ENCODE measurements at regions not wholly inside any gene's neighbourhood (a gene's known extent, or its start where the extent isn't known, plus 50 kb on each side); places are given as distances from the start of the nearest gene placed in this dataset.
"Not testable (repeated sequence)": the region's sequence is repeated elsewhere in the genome, so short reads cannot be mapped to it uniquely, and the experiment has no call there.

GRCh38 chr1:149691399-149691798 is 91.1 kb upstream of the FCGR1A start:
- 91% methylated on average over 4 of the region's 6 CpGs; no CpG with 5 or more reads in 1 of the 2 experiments for WGBS, 2 experiments (ENCODE audit: extremely low coverage in 1 of 2, insufficient coverage in 1 of 2, insufficient read length in 1 of 2, insufficient replicate concordance in 2 of 2, low coverage in 1 of 2, low lambda C conversion rate in 2 of 2, missing lambda C conversion rate in 1 of 2)
- H4K91ac ChIP-seq (replicated peaks; ENCODE audit: insufficient read length, low read length); H3K4ac ChIP-seq (replicated peaks; ENCODE audit: insufficient read length, low read depth, low read length); H3K18ac ChIP-seq (ENCODE audit: extremely low read depth, low read length); H3K4me2 ChIP-seq (ENCODE audit: insufficient read depth in 1 of 2, low read depth in 2 of 2, low read length in 2 of 2); H2AK5ac ChIP-seq (ENCODE audit: low read depth, low read length); H4K8ac ChIP-seq (ENCODE audit: extremely low read depth, insufficient read depth, low read length); H3K79me2 ChIP-seq (ENCODE audit: control insufficient read depth in 1 of 2, insufficient read depth in 2 of 2, low read length in 2 of 2); H3K9ac ChIP-seq (replicated peaks in 1 of 4; ENCODE audit: extremely low read depth in 1 of 4, low read depth in 3 of 4, low read length in 3 of 4); H3K36me3 ChIP-seq (ENCODE audit: control insufficient read depth in 2 of 4, insufficient read depth in 4 of 4, low read length in 3 of 4); H3K14ac ChIP-seq (ENCODE audit: insufficient read length); H3K23me2 ChIP-seq (ENCODE audit: low read depth, low read length); H3K4me3 ChIP-seq (ENCODE audit: extremely low read depth in 1 of 4, insufficient read depth in 2 of 4, low read depth in 3 of 4, low read length in 4 of 4); H2BK120ac ChIP-seq (replicated peaks; ENCODE audit: low read depth, low read length); H2AFZ ChIP-seq (ENCODE audit: low read length); DNase-seq (ENCODE audit: low read depth in 1 of 2, low spot score in 2 of 2); H3K79me1 ChIP-seq (ENCODE audit: low read depth, low read length); H4K5ac ChIP-seq (ENCODE audit: insufficient read length, low read depth, low read length); H2BK15ac ChIP-seq (ENCODE audit: low read length); POLR2A ChIA-PET (ENCODE audit: partially characterized antibody); H3K4me1 ChIP-seq (replicated peaks in 1 of 4; ENCODE audit: control insufficient read depth in 3 of 4, insufficient read depth in 4 of 4, low read length in 3 of 4); H3K56ac ChIP-seq (replicated peaks; ENCODE audit: insufficient read length, low read depth, low read length); H2BK5ac ChIP-seq (ENCODE audit: low read depth, low read length); H2BK12ac ChIP-seq (ENCODE audit: low read depth, low read length); CTCF ChIA-PET (ENCODE audit: partially characterized antibody); H3K27ac ChIP-seq (ENCODE audit: low read depth, low read length); H2BK20ac ChIP-seq (ENCODE audit: low read length); H3K9me3 ChIP-seq (ENCODE audit: insufficient read depth in 2 of 2, low read depth in 1 of 2, low read length in 1 of 2); H3K27me3 ChIP-seq (replicated peaks in 1 of 4; ENCODE audit: control insufficient read depth in 3 of 4, extremely low read depth in 1 of 4, insufficient read depth in 3 of 4, low read length in 3 of 4); H4K20me1 ChIP-seq (replicated peaks in 1 of 2; ENCODE audit: control insufficient read depth in 1 of 2, insufficient read depth in 2 of 2, low read length in 2 of 2); FAIRE-seq; H3K23ac ChIP-seq (ENCODE audit: insufficient read length): not testable (repeated sequence)
